ENCODE measurements at regions not wholly inside any gene's neighbourhood (a gene's known extent, or its start where the extent isn't known, plus 50 kb on each side); places are given as distances from the start of the nearest gene placed in this dataset.

DNA sequence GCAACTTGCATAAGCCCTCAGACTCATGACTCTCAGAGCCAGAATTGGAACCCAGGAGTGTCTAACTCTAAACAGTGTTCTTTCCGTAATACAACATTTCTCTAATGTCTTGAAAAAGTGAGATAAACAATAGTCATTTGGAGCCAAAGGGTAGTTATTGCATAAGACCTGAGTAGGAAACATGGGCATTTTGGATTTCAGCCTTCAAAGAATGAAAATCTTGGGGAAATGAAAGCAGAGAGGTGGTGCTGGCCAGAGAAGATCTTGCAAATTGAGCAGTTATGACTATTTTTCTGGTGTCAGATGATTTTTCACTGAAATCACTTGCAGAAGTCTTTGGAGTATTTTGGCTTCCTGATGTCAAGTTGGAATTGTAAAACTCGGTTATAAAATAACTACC lies 379.4 kb downstream of the DIPK2A start:
- Histone ChIP-seq H3K9ac (ENCODE audit: insufficient read depth, low read length, poor library complexity, severe bottlenecking) (no peak overlapping the region), H3K4me1 (ENCODE audit: control insufficient read depth in 1 of 2, insufficient read depth in 2 of 2, low read length in 2 of 2) (peaks cover 16 to 19% of the 10 kb centered on the region in 2 donors), H4K20me1 (ENCODE audit: insufficient read depth, low read length) (no peaks in the 10 kb centered on the region), H3K9me3 (replicated peaks in 1 of 2; ENCODE audit: control insufficient read depth in 1 of 2, insufficient read depth in 1 of 2, low read length in 2 of 2) (no peaks in the 10 kb centered on the region), H3K36me3 (replicated peaks in 1 of 2; ENCODE audit: control insufficient read depth in 1 of 2, insufficient read depth in 2 of 2, low read length in 2 of 2) (no peaks in the 10 kb centered on the region), H3K27me3 (ENCODE audit: control insufficient read depth in 2 of 2, insufficient read depth in 2 of 2, low read length in 2 of 2) (no peaks in the 10 kb centered on the region), H3K27ac (ENCODE audit: low read depth in 1 of 2, low read length in 2 of 2) (peak overlapping the region in 1 of 2 donors; percentile 10), H3K4me2 (replicated peaks; ENCODE audit: extremely low read depth, low read length, poor library complexity, severe bottlenecking) (no peak overlapping the region), H2AFZ (ENCODE audit: insufficient read depth, low read depth, low read length, poor library complexity, severe bottlenecking) (no peak overlapping the region), H3K79me2 (ENCODE audit: insufficient read depth, low read length) (no peaks in the 10 kb centered on the region), H3K4me3 (replicated peaks in 1 of 3; ENCODE audit: low read depth in 2 of 3, low read length in 3 of 3) (no peak overlapping the region)
- no peak overlapping the region for H3K4me3 Mint-ChIP-seq
- H3K36me3 Mint-ChIP-seq = no peaks in the 10 kb centered on the region
- intact Hi-C loops (cut with micrococcal nuclease) = no loop called here
- DNase-seq = no peak
- WGBS (ENCODE audit: insufficient coverage) = no CpG with 5 or more reads among the region's 2 CpGs
- peaks cover 17% of the 10 kb centered on the region for H3K4me1 Mint-ChIP-seq
- TF ChIP-seq, protein P1, sequence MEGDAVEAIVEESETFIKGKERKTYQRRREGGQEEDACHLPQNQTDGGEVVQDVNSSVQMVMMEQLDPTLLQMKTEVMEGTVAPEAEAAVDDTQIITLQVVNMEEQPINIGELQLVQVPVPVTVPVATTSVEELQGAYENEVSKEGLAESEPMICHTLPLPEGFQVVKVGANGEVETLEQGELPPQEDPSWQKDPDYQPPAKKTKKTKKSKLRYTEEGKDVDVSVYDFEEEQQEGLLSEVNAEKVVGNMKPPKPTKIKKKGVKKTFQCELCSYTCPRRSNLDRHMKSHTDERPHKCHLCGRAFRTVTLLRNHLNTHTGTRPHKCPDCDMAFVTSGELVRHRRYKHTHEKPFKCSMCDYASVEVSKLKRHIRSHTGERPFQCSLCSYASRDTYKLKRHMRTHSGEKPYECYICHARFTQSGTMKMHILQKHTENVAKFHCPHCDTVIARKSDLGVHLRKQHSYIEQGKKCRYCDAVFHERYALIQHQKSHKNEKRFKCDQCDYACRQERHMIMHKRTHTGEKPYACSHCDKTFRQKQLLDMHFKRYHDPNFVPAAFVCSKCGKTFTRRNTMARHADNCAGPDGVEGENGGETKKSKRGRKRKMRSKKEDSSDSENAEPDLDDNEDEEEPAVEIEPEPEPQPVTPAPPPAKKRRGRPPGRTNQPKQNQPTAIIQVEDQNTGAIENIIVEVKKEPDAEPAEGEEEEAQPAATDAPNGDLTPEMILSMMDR (IDR thresholded peaks at IDR 0.05) = no peak
- H3K27ac Mint-ChIP-seq = peak overlapping the region in 5 of 7 donors; percentile 2 to 73 (median 47)
- peaks cover 0 to 4% (median under 1%) of the 10 kb centered on the region in 3 donors for H3K27me3 Mint-ChIP-seq (ENCODE audit: low read depth in 3 of 3)
- H3K9me3 Mint-ChIP-seq = no peaks in the 10 kb centered on the region

DNA sequence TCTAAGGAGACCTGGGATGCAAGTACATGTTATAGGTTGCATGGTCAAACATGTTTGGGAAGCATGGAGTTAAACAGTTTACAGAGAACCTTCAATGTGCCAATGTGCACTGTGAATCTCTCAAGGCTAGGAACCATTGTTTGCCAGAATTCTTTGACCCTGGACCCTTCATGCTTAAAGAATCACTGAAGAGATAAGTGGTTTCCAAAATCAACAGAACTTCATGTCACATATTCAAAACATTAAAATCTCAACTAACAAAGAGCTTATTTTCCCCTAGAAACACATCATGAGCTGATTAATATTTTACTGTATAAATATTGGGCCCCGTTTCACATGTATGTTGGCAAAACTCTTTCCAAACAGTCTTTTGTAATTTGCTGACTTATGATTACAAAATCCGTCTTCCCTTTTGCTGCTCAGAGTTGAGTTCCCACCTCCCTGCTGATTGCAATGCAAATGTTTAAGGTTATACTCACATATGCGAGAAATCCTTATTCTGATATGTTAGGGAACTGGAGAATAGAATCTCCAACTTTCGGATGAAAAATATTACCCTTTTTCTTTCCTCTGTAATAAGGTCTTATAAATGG lies 380.2 kb downstream of the DIPK2A start:
- Histone ChIP-seq H3K27me3 (ENCODE audit: control insufficient read depth in 2 of 2, insufficient read depth in 2 of 2, low read length in 2 of 2) (no peaks in the 10 kb centered on the region), H3K4me2 (replicated peaks; ENCODE audit: extremely low read depth, low read length, poor library complexity, severe bottlenecking) (peak overlapping the region; percentile 2), H3K36me3 (replicated peaks in 1 of 2; ENCODE audit: control insufficient read depth in 1 of 2, insufficient read depth in 2 of 2, low read length in 2 of 2) (no peaks in the 10 kb centered on the region), H3K79me2 (ENCODE audit: insufficient read depth, low read length) (no peaks in the 10 kb centered on the region), H3K9ac (ENCODE audit: insufficient read depth, low read length, poor library complexity, severe bottlenecking) (no peak overlapping the region), H3K4me1 (ENCODE audit: control insufficient read depth in 1 of 2, insufficient read depth in 2 of 2, low read length in 2 of 2) (peaks cover 16 to 19% of the 10 kb centered on the region in 2 donors), H3K9me3 (replicated peaks in 1 of 2; ENCODE audit: control insufficient read depth in 1 of 2, insufficient read depth in 1 of 2, low read length in 2 of 2) (no peaks in the 10 kb centered on the region), H3K4me3 (replicated peaks in 1 of 3; ENCODE audit: low read depth in 2 of 3, low read length in 3 of 3) (no peak overlapping the region), H4K20me1 (ENCODE audit: insufficient read depth, low read length) (no peaks in the 10 kb centered on the region), H2AFZ (ENCODE audit: insufficient read depth, low read depth, low read length, poor library complexity, severe bottlenecking) (no peak overlapping the region), H3K27ac (ENCODE audit: low read depth in 1 of 2, low read length in 2 of 2) (peak overlapping the region in 1 of 2 donors; percentile 9)
- no CpG with 5 or more reads among the region's 4 CpGs for WGBS (ENCODE audit: insufficient coverage)
- H3K4me3 Mint-ChIP-seq = peak overlapping the region in 1 of 2 donors; percentile 43
- intact Hi-C loops (cut with micrococcal nuclease) = no loop called here
- TF ChIP-seq, protein P1 (IDR thresholded peaks at IDR 0.05) = no peak
- no peaks in the 10 kb centered on the region for H3K9me3 Mint-ChIP-seq
- DNase-seq = no peak
- no peaks in the 10 kb centered on the region for H3K36me3 Mint-ChIP-seq
- H3K27ac Mint-ChIP-seq = peak overlapping the region in 5 of 7 donors; percentile 23 to 65 (median 64)
- peaks cover 0 to 2% (median 2%) of the 10 kb centered on the region in 3 donors for H3K27me3 Mint-ChIP-seq (ENCODE audit: low read depth in 3 of 3)
- peaks cover 17% of the 10 kb centered on the region for H3K4me1 Mint-ChIP-seq

Measured in CD14-positive monocyte (primary cell).